Neural cell (in vitro differentiated cells): ENCODE measurements at regions not wholly inside any gene's neighbourhood (a gene's known extent, or its start where the extent isn't known, plus 50 kb on each side); places are given as distances from the start of the nearest gene placed in this dataset.

ENCODE experiments used
- H2AFZ ChIP-seq: fragments of 200-600, 300-800 bp; sonication (generic), shearing (Covaris generic); 2 replicates; pipeline ENCODE4 v1.6.0; 2014; ENCODE audit warnings: low read depth, mild to moderate bottlenecking, antibody characterized with exemption, low read length, moderate library complexity
- H3F3A ChIP-seq: fragments of 200-600 bp; shearing (Covaris generic); 2 replicates; pipeline ENCODE4 v1.6.1; 2016; ENCODE audit warnings: mild to moderate bottlenecking, moderate library complexity, mixed read lengths, antibody characterized with exemption, low read length; ENCODE audit not compliant: insufficient read depth, poor library complexity, severe bottlenecking
- H3K27ac ChIP-seq: fragments of 200-600, 300-800 bp; sonication (generic), shearing (Covaris generic); 2 replicates; pipeline ENCODE4 v1.5.1; 2014; ENCODE audit warnings: mild to moderate bottlenecking, low read length, moderate library complexity
- H3K27me3 ChIP-seq: fragments of 300-800, 200-600 bp; sonication (generic), shearing (Covaris generic); 2 replicates; pipeline ENCODE4 v1.6.0; 2014; ENCODE audit warnings: mild to moderate bottlenecking, low read depth, low read length, moderate library complexity; ENCODE audit not compliant: insufficient read depth
- H3K36me3 ChIP-seq: fragments of 300-800, 200-600 bp; sonication (generic), shearing (Covaris generic); 2 replicates; pipeline ENCODE4 v1.5.1; 2014; ENCODE audit warnings: mild to moderate bottlenecking, antibody characterized with exemption, low read length, moderate library complexity; ENCODE audit not compliant: insufficient read depth
- H3K4me2 ChIP-seq: fragments of 300-800, 200-600 bp; sonication (generic), shearing (Covaris generic); 2 replicates; pipeline ENCODE4 v1.6.0; 2014; ENCODE audit warnings: mild to moderate bottlenecking, low read length
- H3K4me3 ChIP-seq: fragments of 300-800, 200-600 bp; sonication (generic), shearing (Covaris generic); 2 replicates; pipeline ENCODE4 v1.5.1; 2014; ENCODE audit warnings: mild to moderate bottlenecking, low read length, moderate library complexity
- H3K79me2 ChIP-seq: fragments of 200-600 bp; shearing (Covaris generic); replicated peaks from 2 replicates; pipeline ENCODE4 v1.6.0; 2014; ENCODE audit warnings: mild to moderate bottlenecking, low read length, moderate library complexity; ENCODE audit not compliant: insufficient read depth
- H3K9ac ChIP-seq: fragments of 300-800, 200-600 bp; sonication (generic), shearing (Covaris generic); 2 replicates; pipeline ENCODE4 v1.6.1; 2016; ENCODE audit warnings: mild to moderate bottlenecking, low read length, mixed read lengths
- H3K9me2 ChIP-seq: fragments of 200-600 bp; shearing (Covaris generic); 2 replicates; pipeline ENCODE4 v1.6.1; 2016; ENCODE audit warnings: mild to moderate bottlenecking, low read length, mixed read lengths; ENCODE audit not compliant: insufficient read depth
- H3K9me3 ChIP-seq: fragments of 200-600, 300-800 bp; sonication (generic), shearing (Covaris generic); 2 replicates; pipeline ENCODE4 v1.6.1; 2016; ENCODE audit warnings: mild to moderate bottlenecking, mixed run types, low read length, moderate library complexity, mixed read lengths
- H4K20me1 ChIP-seq: fragments of 200-600 bp; shearing (Covaris generic); 2 replicates; pipeline ENCODE4 v1.6.1; 2016; ENCODE audit warnings: mild to moderate bottlenecking, mixed run types; ENCODE audit not compliant: insufficient read depth
- EP300 ChIP-seq: fragments of 450-650 bp; conservative IDR thresholded peaks from 2 replicates; pipeline ENCODE4 v1.6.1; 2014; ENCODE audit warnings: antibody characterized with exemption, mild to moderate bottlenecking, moderate library complexity; ENCODE audit not compliant: poor library complexity, severe bottlenecking
- EZH2 ChIP-seq: fragments of 200-600, 300-800 bp; shearing (Covaris generic), sonication (generic); IDR thresholded peaks from 2 replicates; pipeline ENCODE4 v1.6.1; 2014; ENCODE audit warnings: antibody characterized with exemption, low read length, borderline replicate concordance, mild to moderate bottlenecking; ENCODE audit not compliant: insufficient read depth, poor library complexity, severe bottlenecking
- MXI1 ChIP-seq: fragments of 450-650 bp; conservative IDR thresholded peaks from 2 replicates; pipeline ENCODE4 v1.6.1; 2014; ENCODE audit warnings: antibody characterized with exemption, mild to moderate bottlenecking; ENCODE audit not compliant: poor library complexity, severe bottlenecking
- POLR2AphosphoS5 ChIP-seq: IDR thresholded peaks from 2 replicates; pipeline ENCODE4 v1.6.1; 2012
- RAD21 ChIP-seq: fragments of 450-650 bp; conservative IDR thresholded peaks from 2 replicates; pipeline ENCODE4 v1.6.1; 2014; ENCODE audit warnings: antibody characterized with exemption, mild to moderate bottlenecking, moderate library complexity
- SMC3 ChIP-seq: fragments of 450-650 bp; conservative IDR thresholded peaks from 2 replicates; pipeline ENCODE4 v1.6.1; 2014; ENCODE audit warnings: antibody characterized with exemption, mild to moderate bottlenecking, moderate library complexity; ENCODE audit not compliant: poor library complexity
- TAF1 ChIP-seq: IDR thresholded peaks from 2 replicates; pipeline ENCODE4 v1.6.1; 2012; ENCODE audit warnings: low read depth
- TF ChIP-seq, protein P1 (sequence below): IDR thresholded peaks from 2 replicates; pipeline ENCODE4 v1.6.1; 2012; ENCODE audit warnings: borderline replicate concordance
- TF ChIP-seq, protein P2 (sequence below): fragments of 450-650 bp; IDR thresholded peaks from 2 replicates; pipeline ENCODE4 v1.5.1; 2014; ENCODE audit warnings: antibody characterized with exemption, mild to moderate bottlenecking, moderate library complexity; ENCODE audit not compliant: poor library complexity, severe bottlenecking

- Histone ChIP-seq H3F3A (no peaks in the 10 kb centered on the region), H3K9me3 (no peaks in the 10 kb centered on the region), H3K4me2 (no peak overlapping the region), H3K9me2 (no peaks in the 10 kb centered on the region), H3K79me2 (no peaks in the 10 kb centered on the region), H3K27ac (no peak overlapping the region), H3K27me3 (no peaks in the 10 kb centered on the region), H2AFZ (no peak overlapping the region), H3K36me3 (no peaks in the 10 kb centered on the region), H3K4me3 (no peak overlapping the region), H3K9ac (no peak overlapping the region), H4K20me1 (no peaks in the 10 kb centered on the region)
- TF ChIP-seq POLR2AphosphoS5 (no peak), TAF1 (no peak), EZH2 (no peak), EP300 (no peak)
- TF ChIP-seq, protein P1, sequence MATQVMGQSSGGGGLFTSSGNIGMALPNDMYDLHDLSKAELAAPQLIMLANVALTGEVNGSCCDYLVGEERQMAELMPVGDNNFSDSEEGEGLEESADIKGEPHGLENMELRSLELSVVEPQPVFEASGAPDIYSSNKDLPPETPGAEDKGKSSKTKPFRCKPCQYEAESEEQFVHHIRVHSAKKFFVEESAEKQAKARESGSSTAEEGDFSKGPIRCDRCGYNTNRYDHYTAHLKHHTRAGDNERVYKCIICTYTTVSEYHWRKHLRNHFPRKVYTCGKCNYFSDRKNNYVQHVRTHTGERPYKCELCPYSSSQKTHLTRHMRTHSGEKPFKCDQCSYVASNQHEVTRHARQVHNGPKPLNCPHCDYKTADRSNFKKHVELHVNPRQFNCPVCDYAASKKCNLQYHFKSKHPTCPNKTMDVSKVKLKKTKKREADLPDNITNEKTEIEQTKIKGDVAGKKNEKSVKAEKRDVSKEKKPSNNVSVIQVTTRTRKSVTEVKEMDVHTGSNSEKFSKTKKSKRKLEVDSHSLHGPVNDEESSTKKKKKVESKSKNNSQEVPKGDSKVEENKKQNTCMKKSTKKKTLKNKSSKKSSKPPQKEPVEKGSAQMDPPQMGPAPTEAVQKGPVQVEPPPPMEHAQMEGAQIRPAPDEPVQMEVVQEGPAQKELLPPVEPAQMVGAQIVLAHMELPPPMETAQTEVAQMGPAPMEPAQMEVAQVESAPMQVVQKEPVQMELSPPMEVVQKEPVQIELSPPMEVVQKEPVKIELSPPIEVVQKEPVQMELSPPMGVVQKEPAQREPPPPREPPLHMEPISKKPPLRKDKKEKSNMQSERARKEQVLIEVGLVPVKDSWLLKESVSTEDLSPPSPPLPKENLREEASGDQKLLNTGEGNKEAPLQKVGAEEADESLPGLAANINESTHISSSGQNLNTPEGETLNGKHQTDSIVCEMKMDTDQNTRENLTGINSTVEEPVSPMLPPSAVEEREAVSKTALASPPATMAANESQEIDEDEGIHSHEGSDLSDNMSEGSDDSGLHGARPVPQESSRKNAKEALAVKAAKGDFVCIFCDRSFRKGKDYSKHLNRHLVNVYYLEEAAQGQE, result no peak
Measured at GRCh38 chr10:111175787-111176186, 99.0 kb downstream of the ADRA2A start.

GRCh38 chr10:111177379-111177778, 100.5 kb downstream of the ADRA2A start:
- no peak overlapping the region for H3K9ac ChIP-seq
- H4K20me1 ChIP-seq, result no peaks in the 10 kb centered on the region
- H3K9me2 ChIP-seq, result no peaks in the 10 kb centered on the region
- TF ChIP-seq, protein P2, sequence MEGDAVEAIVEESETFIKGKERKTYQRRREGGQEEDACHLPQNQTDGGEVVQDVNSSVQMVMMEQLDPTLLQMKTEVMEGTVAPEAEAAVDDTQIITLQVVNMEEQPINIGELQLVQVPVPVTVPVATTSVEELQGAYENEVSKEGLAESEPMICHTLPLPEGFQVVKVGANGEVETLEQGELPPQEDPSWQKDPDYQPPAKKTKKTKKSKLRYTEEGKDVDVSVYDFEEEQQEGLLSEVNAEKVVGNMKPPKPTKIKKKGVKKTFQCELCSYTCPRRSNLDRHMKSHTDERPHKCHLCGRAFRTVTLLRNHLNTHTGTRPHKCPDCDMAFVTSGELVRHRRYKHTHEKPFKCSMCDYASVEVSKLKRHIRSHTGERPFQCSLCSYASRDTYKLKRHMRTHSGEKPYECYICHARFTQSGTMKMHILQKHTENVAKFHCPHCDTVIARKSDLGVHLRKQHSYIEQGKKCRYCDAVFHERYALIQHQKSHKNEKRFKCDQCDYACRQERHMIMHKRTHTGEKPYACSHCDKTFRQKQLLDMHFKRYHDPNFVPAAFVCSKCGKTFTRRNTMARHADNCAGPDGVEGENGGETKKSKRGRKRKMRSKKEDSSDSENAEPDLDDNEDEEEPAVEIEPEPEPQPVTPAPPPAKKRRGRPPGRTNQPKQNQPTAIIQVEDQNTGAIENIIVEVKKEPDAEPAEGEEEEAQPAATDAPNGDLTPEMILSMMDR, result no peak
- TF ChIP-seq MXI1 (no peak), RAD21 (no peak), EP300 (no peak), TAF1 (no peak), POLR2AphosphoS5 (no peak), SMC3 (no peak)
- TF ChIP-seq, protein P1, result no peak
- H3K79me2 ChIP-seq, result no peaks in the 10 kb centered on the region
- H3K4me3 ChIP-seq, result no peak overlapping the region
- no peaks in the 10 kb centered on the region for H3F3A ChIP-seq
- no peaks in the 10 kb centered on the region for H3K36me3 ChIP-seq
- H3K4me2 ChIP-seq, result no peak overlapping the region
- no peak overlapping the region for H3K27ac ChIP-seq
- no peaks in the 10 kb centered on the region for H3K27me3 ChIP-seq
- H3K9me3 ChIP-seq, result no peaks in the 10 kb centered on the region
- H2AFZ ChIP-seq, result no peak overlapping the region
